ENCODE measurements at regions not wholly inside any gene's neighbourhood (a gene's known extent, or its start where the extent isn't known, plus 50 kb on each side); places are given as distances from the start of the nearest gene placed in this dataset.
A peak's percentile ranks its signal among the peaks of the same experiment; 100 is the strongest.

- Histone ChIP-seq H3K27ac (ENCODE audit: low read length in 2 of 2) (no peak overlapping the region), H2AFZ (ENCODE audit: insufficient read depth, low read depth, low read length, poor library complexity, severe bottlenecking) (no peak overlapping the region), H3K9me3 (ENCODE audit: control extremely low read depth in 1 of 3, control insufficient read depth in 2 of 3, insufficient read depth in 1 of 3, low read length in 2 of 3) (peaks cover 0 to 13% (median 7%) of the 10 kb centered on the region in 3 donors), H4K20me1 (ENCODE audit: control insufficient read depth, insufficient read depth, low read length, poor library complexity, severe bottlenecking) (peaks cover 92% of the 10 kb centered on the region), H3K4me2 (replicated peaks; ENCODE audit: low read depth, low read length, poor library complexity, severe bottlenecking) (no peak overlapping the region), H3K79me2 (ENCODE audit: control insufficient read depth, insufficient read depth, low read length) (peaks cover 97% of the 10 kb centered on the region), H3K36me3 (replicated peaks in 1 of 2; ENCODE audit: control extremely low read depth in 1 of 2, control insufficient read depth in 1 of 2, extremely low read depth in 1 of 2, insufficient read depth in 2 of 2, low read length in 1 of 2) (peaks cover 0 to 30% of the 10 kb centered on the region in 2 experiments), H3K4me1 (ENCODE audit: control insufficient read depth in 2 of 2, insufficient read depth in 2 of 2, low read length in 2 of 2) (peaks cover 15 to 16% of the 10 kb centered on the region in 2 donors), H3K4me3 (ENCODE audit: control extremely low read depth in 1 of 5, extremely low read depth in 1 of 5, insufficient read depth in 1 of 5, low read depth in 2 of 5, low read length in 4 of 5) (no peak overlapping the region), H3K27me3 (replicated peaks in 1 of 4; ENCODE audit: control extremely low read depth in 1 of 4, control insufficient read depth in 3 of 4, insufficient read depth in 4 of 4, low read length in 3 of 4) (no peaks in the 10 kb centered on the region), H3K9ac (ENCODE audit: low read length) (no peak overlapping the region)
- Mint-ChIP-seq H3K4me3 (no peak overlapping the region), H3K27me3 (no peaks in the 10 kb centered on the region), H3K27ac (peak overlapping the region; percentile 4), H3K4me1 (peaks cover 33% of the 10 kb centered on the region), H3K9me3 (ENCODE audit: insufficient read depth) (no peaks in the 10 kb centered on the region)
- 96% methylated on average over 2 of the region's 2 CpGs for WGBS (ENCODE audit: insufficient coverage)
- TF ChIP-seq EZH2 (IDR thresholded peaks at IDR 0.05; ENCODE audit: borderline replicate concordance, insufficient read depth, low read depth, low read length, poor library complexity, severe bottlenecking) = no peak
- TF ChIP-seq, protein P1, sequence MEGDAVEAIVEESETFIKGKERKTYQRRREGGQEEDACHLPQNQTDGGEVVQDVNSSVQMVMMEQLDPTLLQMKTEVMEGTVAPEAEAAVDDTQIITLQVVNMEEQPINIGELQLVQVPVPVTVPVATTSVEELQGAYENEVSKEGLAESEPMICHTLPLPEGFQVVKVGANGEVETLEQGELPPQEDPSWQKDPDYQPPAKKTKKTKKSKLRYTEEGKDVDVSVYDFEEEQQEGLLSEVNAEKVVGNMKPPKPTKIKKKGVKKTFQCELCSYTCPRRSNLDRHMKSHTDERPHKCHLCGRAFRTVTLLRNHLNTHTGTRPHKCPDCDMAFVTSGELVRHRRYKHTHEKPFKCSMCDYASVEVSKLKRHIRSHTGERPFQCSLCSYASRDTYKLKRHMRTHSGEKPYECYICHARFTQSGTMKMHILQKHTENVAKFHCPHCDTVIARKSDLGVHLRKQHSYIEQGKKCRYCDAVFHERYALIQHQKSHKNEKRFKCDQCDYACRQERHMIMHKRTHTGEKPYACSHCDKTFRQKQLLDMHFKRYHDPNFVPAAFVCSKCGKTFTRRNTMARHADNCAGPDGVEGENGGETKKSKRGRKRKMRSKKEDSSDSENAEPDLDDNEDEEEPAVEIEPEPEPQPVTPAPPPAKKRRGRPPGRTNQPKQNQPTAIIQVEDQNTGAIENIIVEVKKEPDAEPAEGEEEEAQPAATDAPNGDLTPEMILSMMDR (IDR thresholded peaks at IDR 0.05) = no peak
- ATAC-seq (ENCODE audit: low read depth) = no peak
- intact Hi-C loops (cut with micrococcal nuclease) = no loop called here
- CTCF ChIA-PET = interaction anchor here (0.8 to 1.0 kb wide), 2 partner anchors 8 to 34 kb away, joined by 3 read pairs; no protein-coding TSS in a partner anchor
- POLR2A ChIA-PET = no interaction called here
- no peak for DNase-seq
These were observed 240.2 kb upstream of the KLF14 start for GRCh38 chr7:130974169-130974568.

- no peaks in the 10 kb centered on the region for H3K9me3 Mint-ChIP-seq (ENCODE audit: insufficient read depth)
- H3K79me2 ChIP-seq (ENCODE audit: control insufficient read depth, insufficient read depth, low read length) = peaks cover 97% of the 10 kb centered on the region
- CTCF ChIA-PET = interaction anchor here (1.0 kb wide), 1 partner anchor 33 kb away, joined by 3 read pairs; no protein-coding TSS in a partner anchor
- H3K36me3 ChIP-seq (replicated peaks in 1 of 2; ENCODE audit: control extremely low read depth in 1 of 2, control insufficient read depth in 1 of 2, extremely low read depth in 1 of 2, insufficient read depth in 2 of 2, low read length in 1 of 2) = peaks cover 0 to 30% of the 10 kb centered on the region in 2 experiments
- intact Hi-C loops (cut with micrococcal nuclease) = no loop called here
- 96% methylated on average over 2 of the region's 2 CpGs for WGBS (ENCODE audit: insufficient coverage)
- ATAC-seq (ENCODE audit: low read depth) = no peak
- no peak overlapping the region for H3K27ac ChIP-seq (ENCODE audit: low read length in 2 of 2)
- H3K4me1 ChIP-seq (ENCODE audit: control insufficient read depth in 2 of 2, insufficient read depth in 2 of 2, low read length in 2 of 2) = peaks cover 11 to 14% of the 10 kb centered on the region in 2 donors
- no peak for DNase-seq
- H3K4me2 ChIP-seq (replicated peaks; ENCODE audit: low read depth, low read length, poor library complexity, severe bottlenecking) = no peak overlapping the region
- peaks cover 92% of the 10 kb centered on the region for H4K20me1 ChIP-seq (ENCODE audit: control insufficient read depth, insufficient read depth, low read length, poor library complexity, severe bottlenecking)
- H3K27ac Mint-ChIP-seq = no peak overlapping the region
- H3K9me3 ChIP-seq (ENCODE audit: control extremely low read depth in 1 of 3, control insufficient read depth in 2 of 3, insufficient read depth in 1 of 3, low read length in 2 of 3) = peaks cover 0 to 13% (median 7%) of the 10 kb centered on the region in 3 donors
- H3K4me3 ChIP-seq (ENCODE audit: control extremely low read depth in 1 of 5, extremely low read depth in 1 of 5, insufficient read depth in 1 of 5, low read depth in 2 of 5, low read length in 4 of 5) = no peak overlapping the region
- POLR2A ChIA-PET = no interaction called here
- H3K4me1 Mint-ChIP-seq = peaks cover 31% of the 10 kb centered on the region
- TF ChIP-seq EZH2 (IDR thresholded peaks at IDR 0.05; ENCODE audit: borderline replicate concordance, insufficient read depth, low read depth, low read length, poor library complexity, severe bottlenecking) = no peak
- TF ChIP-seq, protein P1 (IDR thresholded peaks at IDR 0.05) = no peak
- no peaks in the 10 kb centered on the region for H3K27me3 ChIP-seq (replicated peaks in 1 of 4; ENCODE audit: control extremely low read depth in 1 of 4, control insufficient read depth in 3 of 4, insufficient read depth in 4 of 4, low read length in 3 of 4)
- no peak overlapping the region for H3K4me3 Mint-ChIP-seq
- no peak overlapping the region for H2AFZ ChIP-seq (ENCODE audit: insufficient read depth, low read depth, low read length, poor library complexity, severe bottlenecking)
- H3K9ac ChIP-seq (ENCODE audit: low read length) = no peak overlapping the region
- no peaks in the 10 kb centered on the region for H3K27me3 Mint-ChIP-seq
These were observed 240.8 kb upstream of the KLF14 start for GRCh38 chr7:130974794-130975193.

Measured in B cell (primary cell).